HG03196 (cell line): ENCODE measurements at regions not wholly inside any gene's neighbourhood (a gene's known extent, or its start where the extent isn't known, plus 50 kb on each side); places are given as distances from the start of the nearest gene placed in this dataset.

Experiments used
- ATAC-seq: cut with Tn5 transposase; IDR thresholded peaks from one replicate; pipeline ENCODE4 v1.9.1; 2021; ENCODE audit not compliant: unreplicated experiment

GRCh38 chr3:194738254-194739093 is 52.8 kb downstream of the FAM43A start:
- no peak for ATAC-seq

GRCh38 chr3:194739498-194740284 is 54.0 kb downstream of the FAM43A start:
- no peak for ATAC-seq

- ATAC-seq = no peak
Measured at GRCh38 chr3:194740859-194741491, 55.3 kb downstream of the FAM43A start.

GRCh38 chr3:194741916-194742315 is 56.2 kb downstream of the FAM43A start:
- ATAC-seq = no peak

- ATAC-seq = no peak
Measured at GRCh38 chr3:194744826-194745225, 59.1 kb downstream of the FAM43A start.

- no peak for ATAC-seq
Measured at GRCh38 chr3:194745422-194746184, 59.9 kb downstream of the FAM43A start.

GRCh38 chr3:194748225-194748624 is 62.5 kb downstream of the FAM43A start:
- no peak for ATAC-seq

GRCh38 chr3:194749631-194750490 is 64.2 kb downstream of the FAM43A start:
- ATAC-seq = no peak

GRCh38 chr3:194750491-194750828 is 64.8 kb downstream of the FAM43A start:
- no peak for ATAC-seq

GRCh38 chr3:194755671-194756459 is 70.2 kb downstream of the FAM43A start:
- ATAC-seq = no peak

GRCh38 chr3:194756460-194756779 is 70.7 kb downstream of the FAM43A start:
- ATAC-seq = no peak

- ATAC-seq = no peak
Measured at GRCh38 chr3:194756791-194757325, 71.2 kb downstream of the FAM43A start.

GRCh38 chr3:194757647-194758061 is 72.0 kb downstream of the FAM43A start:
- no peak for ATAC-seq

GRCh38 chr3:194758716-194759115 is 73.0 kb downstream of the FAM43A start:
- no peak for ATAC-seq

GRCh38 chr3:194760494-194761137 is 74.9 kb downstream of the FAM43A start:
- no peak for ATAC-seq

GRCh38 chr3:194761384-194761783 is 75.7 kb downstream of the FAM43A start:
- ATAC-seq = no peak

- ATAC-seq = no peak
Measured at GRCh38 chr3:194766845-194767244, 81.2 kb downstream of the FAM43A start.

GRCh38 chr3:194767446-194768207 is 81.9 kb downstream of the FAM43A start:
- no peak for ATAC-seq
